Neural progenitor cell (in vitro differentiated cells): ENCODE measurements at regions not wholly inside any gene's neighbourhood (a gene's known extent, or its start where the extent isn't known, plus 50 kb on each side); places are given as distances from the start of the nearest gene placed in this dataset.

ENCODE experiments used
- CTCF ChIP-seq: fragments of 200-600 bp; sonication (generic); IDR thresholded peaks from 2 replicates; pipeline ENCODE4 v1.5.1; 2017; ENCODE audit warnings: antibody characterized with exemption, mild to moderate bottlenecking
- EZH2 ChIP-seq: fragments of 200-600 bp; sonication (generic); IDR thresholded peaks from 2 replicates; pipeline ENCODE4 v1.6.1; 2017; ENCODE audit warnings: antibody characterized with exemption, mild to moderate bottlenecking, moderate library complexity
- EZH2phosphoT487 ChIP-seq: fragments of 200-600 bp; sonication (generic); IDR thresholded peaks from 2 replicates; pipeline ENCODE4 v1.6.1; 2017; ENCODE audit warnings: antibody characterized with exemption

GRCh38 chr2:238761868-238762267, 86.0 kb upstream of the TWIST2 start:
- no peak for TF ChIP-seq CTCF
- TF ChIP-seq EZH2phosphoT487: no peak
- TF ChIP-seq EZH2: no peak
